Glomerular endothelial cell (primary cell): ENCODE measurements at regions not wholly inside any gene's neighbourhood (a gene's known extent, or its start where the extent isn't known, plus 50 kb on each side); places are given as distances from the start of the nearest gene placed in this dataset.
A peak's percentile ranks its signal among the peaks of the same experiment; 100 is the strongest.
"Not testable (repeated sequence)": the region's sequence is repeated elsewhere in the genome, so short reads cannot be mapped to it uniquely, and the experiment has no call there.

ENCODE experiments used
- DNase-seq: peaks from one replicate; pipeline ENCODE4 v3.0.0-alpha.2; 2011; ENCODE audit warnings: low read depth, low spot score; ENCODE audit errors: extremely low read depth

DNA sequence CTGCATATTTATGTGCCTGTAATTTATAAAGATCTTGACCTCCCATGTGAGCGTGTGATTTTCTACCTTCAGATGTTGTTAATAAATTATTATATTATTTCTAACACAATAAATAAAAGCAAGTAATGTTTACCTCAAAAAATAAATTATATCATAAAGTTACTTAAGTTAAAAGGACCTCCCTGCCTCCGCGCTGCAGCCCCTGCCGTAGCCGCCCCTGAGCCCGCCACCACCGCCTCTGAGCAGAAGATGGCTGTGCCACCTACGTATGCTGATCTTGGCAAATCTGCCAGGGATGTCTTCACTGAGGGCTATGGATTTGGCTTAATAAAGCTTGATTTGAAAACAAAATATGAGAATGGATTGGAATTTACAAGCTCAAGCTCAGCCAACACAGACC is 119.6 kb upstream of the BRWD3 start:
- no peak for DNase-seq

DNA sequence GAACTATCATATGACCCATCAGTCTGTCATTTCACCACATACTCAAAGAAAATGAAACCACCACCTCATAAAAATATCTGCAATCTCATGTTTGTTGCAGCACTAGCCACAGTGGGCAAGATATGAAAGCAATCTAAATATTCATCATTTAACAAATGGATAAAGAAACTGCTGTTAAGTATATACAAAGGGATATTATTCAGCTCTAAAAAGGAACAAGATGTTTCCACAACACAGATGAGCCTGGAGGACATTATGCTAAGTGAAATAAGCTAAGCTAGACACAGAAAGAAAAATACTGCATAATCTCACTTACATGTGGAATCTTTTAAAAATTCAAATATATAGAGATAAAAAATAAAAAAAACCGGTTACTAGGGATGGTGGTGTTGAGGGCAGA is 108.2 kb upstream of the BRWD3 start:
- DNase-seq: no peak

DNA sequence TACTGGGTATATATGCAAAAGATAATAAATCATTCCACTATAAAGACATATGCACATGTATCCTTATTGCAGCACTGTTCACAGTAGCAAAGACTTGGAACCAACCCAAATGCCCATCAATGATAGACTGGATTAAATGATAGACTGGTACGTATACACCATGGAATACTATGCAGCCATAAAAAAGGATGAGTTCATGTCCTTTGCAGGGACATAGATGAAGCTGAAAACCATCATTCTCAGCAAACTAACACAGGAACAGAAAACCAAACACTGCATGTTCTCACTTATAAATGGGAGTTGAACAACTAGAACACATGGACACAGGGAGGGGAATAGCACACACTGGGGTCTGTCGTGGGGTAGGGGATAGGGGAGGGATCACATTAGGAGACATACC is 102.7 kb upstream of the BRWD3 start:
- DNase-seq: not testable (repeated sequence)

DNA sequence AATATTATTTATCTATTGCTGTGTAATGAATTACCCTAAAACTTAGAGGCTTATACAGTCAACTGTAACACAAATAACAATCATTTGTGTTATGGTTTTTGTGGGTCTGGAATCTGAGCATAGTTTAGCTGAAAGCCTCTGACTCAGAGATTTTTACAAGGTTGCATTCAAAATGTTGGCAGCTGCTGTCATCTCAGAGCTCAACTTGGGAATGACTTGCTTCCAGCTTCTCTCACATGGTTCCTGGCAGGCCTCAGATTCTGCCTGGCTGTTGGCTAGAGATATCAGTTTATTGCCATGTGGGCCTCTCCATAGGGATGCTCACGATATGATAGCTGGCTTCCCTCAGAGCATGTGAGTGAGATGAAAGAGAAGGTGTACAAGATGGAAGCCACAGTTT is 70.2 kb upstream of the BRWD3 start:
- DNase-seq: no peak

DNA sequence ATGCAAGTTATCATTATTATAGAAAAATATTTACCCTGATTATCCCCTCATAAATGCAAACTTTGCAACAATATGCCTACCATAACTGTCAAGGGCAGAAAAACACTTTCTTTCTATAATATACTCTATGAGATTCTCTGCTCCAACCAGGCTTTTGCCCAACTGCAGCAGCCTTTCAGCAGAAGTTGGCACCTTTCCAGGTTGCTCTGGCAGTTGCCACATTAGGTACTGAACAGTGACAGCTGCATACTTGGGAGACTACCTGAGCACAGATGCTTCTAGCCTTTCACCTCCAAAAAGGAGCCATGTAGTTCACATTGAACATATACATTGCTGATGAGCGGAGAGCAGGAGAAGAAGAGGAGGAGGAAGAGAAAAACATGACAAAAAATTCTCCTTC is 69.5 kb upstream of the BRWD3 start:
- DNase-seq: no peak

DNA sequence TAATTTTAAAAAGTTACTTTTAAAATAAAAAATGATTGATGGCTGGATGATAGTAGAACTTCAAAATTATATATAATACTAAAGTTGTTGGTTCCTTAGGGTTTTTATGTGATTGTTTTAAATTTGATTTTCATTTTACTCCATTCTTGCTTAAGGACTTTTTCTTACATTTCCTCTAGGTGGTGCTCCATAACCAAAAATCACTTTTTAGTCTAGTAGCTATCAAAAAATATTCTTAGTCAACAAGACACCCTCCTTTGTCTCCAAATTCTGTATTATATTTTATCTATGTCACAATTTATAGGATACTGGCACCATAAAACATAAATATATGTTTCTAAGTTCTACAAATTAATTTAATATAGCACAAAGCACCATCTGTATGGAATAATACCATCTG is 67.2 kb upstream of the BRWD3 start:
- DNase-seq: peak; percentile 9
